HG02943 (cell line): ENCODE measurements at regions not wholly inside any gene's neighbourhood (a gene's known extent, or its start where the extent isn't known, plus 50 kb on each side); places are given as distances from the start of the nearest gene placed in this dataset.

Experiments
- ATAC-seq: cut with Tn5 transposase; IDR thresholded peaks from one replicate; pipeline ENCODE4 v1.9.1; 2021; ENCODE audit warnings: mild to moderate bottlenecking, low read depth, moderate library complexity; ENCODE audit not compliant: unreplicated experiment

DNA sequence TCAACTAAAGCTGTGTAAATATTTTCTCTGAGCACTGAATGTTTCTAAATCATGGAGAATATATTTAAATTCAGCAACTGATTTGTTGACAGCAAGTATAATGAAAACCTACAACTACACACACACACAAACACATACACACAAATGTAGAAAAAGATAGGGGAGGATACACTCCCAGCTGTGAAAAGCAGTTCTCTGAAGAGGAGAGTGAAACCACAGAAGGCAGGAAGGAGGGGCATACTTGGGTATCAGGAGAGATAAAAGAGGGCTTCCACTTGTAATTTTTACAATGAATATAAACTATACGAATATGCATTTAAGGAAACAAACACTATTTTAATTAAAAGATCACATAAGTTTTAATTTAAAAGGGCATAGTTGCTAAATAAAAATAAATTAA, 227.8 kb upstream of the SLC24A2 start:
- ATAC-seq, result no peak

GRCh38 chr9:20015427-20015931, 226.6 kb upstream of the SLC24A2 start:
- ATAC-seq, result no peak

DNA sequence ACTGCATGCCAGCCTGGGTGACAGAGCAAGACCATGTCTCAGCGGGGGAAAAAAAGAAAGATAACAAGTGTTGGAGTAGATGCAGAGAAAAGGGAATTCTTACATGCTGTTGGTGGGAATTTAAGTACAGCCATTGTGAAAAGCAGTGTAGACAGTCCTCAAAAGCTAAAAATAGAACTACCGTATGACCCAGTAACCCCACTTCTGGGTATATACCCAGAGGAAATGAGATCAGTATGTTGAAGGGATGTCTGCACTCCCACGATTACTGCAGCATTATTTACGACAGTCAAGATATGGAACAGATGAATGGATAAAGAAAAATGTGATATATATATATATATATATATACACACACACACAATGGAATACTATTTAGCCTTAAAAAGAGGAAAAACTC, 225.3 kb upstream of the SLC24A2 start:
- no peak for ATAC-seq

DNA sequence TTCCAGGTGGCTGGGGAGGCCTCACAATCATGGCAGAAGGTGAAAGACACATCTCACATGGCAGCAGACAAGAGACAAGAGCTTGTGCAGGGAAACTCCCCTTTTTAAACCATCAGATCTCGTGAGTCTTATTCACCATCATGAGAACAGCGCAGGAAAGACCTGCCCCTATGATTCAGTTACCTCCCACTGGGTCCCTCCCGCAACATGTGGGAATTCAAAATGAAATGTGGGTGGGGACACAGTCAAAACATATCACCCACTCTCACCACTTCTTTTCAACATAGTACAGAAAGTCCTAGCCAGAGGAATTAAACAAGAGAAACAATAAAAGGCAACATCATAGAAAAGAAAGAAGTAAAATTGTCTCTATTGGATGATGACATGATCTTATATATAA, 223.4 kb upstream of the SLC24A2 start:
- no peak for ATAC-seq

- ATAC-seq, result no peak
Measured at GRCh38 chr9:20009606-20010005, 220.8 kb upstream of the SLC24A2 start.

DNA sequence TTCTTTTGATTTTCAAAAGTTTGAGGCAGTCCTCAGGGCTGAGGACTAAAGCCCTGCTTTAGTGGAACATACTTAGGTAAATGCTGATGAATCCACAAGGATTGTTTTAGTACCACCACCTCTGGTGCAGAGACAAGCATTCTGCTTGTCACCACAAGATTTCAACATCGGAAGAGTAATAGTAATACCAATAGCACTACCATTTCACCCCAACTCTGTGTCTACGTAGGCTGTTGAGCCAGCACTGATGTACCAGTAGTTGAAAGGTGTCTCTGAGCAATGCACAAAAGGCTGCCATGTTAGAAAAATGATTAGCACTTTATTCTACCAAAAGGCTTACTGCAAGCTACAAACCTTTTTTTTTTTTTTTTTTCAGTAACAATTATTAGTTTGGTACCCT, 213.2 kb upstream of the SLC24A2 start:
- no peak for ATAC-seq

- ATAC-seq, result no peak
Measured at GRCh38 chr9:20001058-20001457, 212.2 kb upstream of the SLC24A2 start.

- ATAC-seq, result peak; percentile 85
Measured at GRCh38 chr9:19999491-20000057, 210.7 kb upstream of the SLC24A2 start.

DNA sequence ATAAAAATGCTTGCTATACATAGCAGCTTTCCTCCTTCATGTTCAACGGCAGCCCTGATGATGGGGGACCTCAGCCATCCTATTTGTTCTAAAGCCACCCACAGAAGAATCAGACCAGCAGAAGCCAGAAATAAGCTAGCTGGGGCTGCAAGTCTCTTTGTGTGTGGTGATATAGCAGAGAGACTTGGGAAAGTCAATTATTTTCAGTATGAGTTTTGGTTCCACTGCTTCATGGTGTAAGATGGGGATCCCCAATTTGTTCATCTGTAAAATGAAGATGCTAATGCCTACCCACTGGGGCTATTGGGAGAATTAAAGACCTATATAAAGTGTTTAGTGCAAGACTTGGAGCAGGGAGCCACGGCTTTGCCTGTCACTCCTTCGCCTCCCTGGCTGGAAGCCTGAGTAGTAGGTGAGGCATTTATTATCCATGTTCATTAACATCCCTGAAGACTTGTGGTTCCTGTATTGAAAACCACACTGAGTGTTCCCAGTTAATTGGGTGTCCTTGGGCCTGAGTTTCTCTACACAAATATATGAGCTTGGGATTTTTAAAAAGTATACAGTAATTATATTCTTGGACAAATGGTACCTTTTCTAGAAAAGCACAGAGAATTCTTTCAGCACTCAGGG, 210.1 kb upstream of the SLC24A2 start:
- ATAC-seq, result no peak

GRCh38 chr9:19998153-19998552, 209.3 kb upstream of the SLC24A2 start:
- no peak for ATAC-seq

- ATAC-seq, result no peak
Measured at GRCh38 chr9:19995619-19996018, 206.8 kb upstream of the SLC24A2 start.

GRCh38 chr9:19994296-19994695, 205.5 kb upstream of the SLC24A2 start:
- no peak for ATAC-seq

GRCh38 chr9:19992556-19992955, 203.7 kb upstream of the SLC24A2 start:
- ATAC-seq, result no peak

DNA sequence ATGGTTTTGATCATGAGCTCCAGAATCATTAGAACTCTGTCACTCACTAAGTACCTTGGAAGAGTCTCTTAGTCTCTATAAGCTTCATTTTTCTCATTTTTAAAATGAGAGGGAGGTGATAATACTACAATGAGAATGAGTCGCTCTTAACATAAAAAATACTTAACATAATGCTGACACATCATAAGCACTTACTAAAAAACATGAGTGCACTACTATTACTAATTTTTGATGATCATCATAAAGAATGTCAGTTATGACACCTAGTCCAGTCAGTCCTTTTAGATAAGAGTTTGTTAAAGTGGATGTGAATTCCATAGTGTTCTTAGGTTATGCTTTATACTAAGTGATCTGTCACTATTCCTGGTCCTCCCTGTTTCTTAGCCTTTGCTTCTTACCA, 200.4 kb upstream of the SLC24A2 start:
- ATAC-seq, result no peak

- ATAC-seq, result no peak
Measured at GRCh38 chr9:19988281-19988680, 199.4 kb upstream of the SLC24A2 start.

DNA sequence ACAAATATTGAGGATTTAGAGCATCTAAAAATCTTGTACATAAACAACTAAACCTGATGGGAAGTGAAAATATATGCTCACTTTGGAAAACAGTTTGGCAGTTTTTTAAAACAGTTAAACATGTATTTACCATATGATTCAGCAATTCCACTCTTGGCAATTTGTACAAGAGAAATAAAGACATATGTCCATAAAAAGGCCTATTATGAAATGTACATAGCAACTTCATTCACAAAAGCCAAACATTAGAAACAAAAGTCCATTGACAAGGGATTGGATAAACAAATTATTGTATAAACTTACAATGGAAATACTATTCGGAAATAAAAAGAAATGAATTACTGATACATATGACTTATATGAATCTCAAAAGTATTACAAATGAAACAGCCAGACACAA, 196.2 kb upstream of the SLC24A2 start:
- no peak for ATAC-seq

- no peak for ATAC-seq
Measured at GRCh38 chr9:19976226-19976625, 187.4 kb upstream of the SLC24A2 start.

GRCh38 chr9:19975499-19975898, 186.7 kb upstream of the SLC24A2 start:
- ATAC-seq, result no peak

- ATAC-seq, result no peak
Measured at GRCh38 chr9:19969721-19970120, 180.9 kb upstream of the SLC24A2 start.

- no peak for ATAC-seq
Measured at GRCh38 chr9:19967888-19968459, 179.1 kb upstream of the SLC24A2 start.

- no peak for ATAC-seq
Measured at GRCh38 chr9:19967216-19967887, 178.5 kb upstream of the SLC24A2 start.

DNA sequence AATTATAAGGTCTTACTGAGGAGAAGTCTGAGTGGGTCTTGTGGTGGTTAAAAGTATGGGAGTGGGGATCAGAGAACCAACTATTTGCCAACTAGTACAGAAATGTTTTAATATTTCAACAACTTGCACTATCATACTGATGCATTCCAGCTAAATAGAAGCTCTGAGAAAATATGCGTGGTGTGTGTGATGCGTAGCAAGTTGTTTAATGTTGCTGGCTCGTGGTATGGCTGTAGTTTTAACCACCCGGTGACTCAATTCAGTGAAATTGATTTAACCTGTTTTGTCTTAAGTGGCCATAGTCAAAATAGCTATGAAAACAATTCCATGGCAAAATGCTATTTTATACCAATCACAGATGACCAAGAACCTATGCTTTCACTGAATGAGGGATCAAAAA, 176.5 kb upstream of the SLC24A2 start:
- ATAC-seq, result no peak
